ENCODE measurements at regions not wholly inside any gene's neighbourhood (a gene's known extent, or its start where the extent isn't known, plus 50 kb on each side); places are given as distances from the start of the nearest gene placed in this dataset.

DNA sequence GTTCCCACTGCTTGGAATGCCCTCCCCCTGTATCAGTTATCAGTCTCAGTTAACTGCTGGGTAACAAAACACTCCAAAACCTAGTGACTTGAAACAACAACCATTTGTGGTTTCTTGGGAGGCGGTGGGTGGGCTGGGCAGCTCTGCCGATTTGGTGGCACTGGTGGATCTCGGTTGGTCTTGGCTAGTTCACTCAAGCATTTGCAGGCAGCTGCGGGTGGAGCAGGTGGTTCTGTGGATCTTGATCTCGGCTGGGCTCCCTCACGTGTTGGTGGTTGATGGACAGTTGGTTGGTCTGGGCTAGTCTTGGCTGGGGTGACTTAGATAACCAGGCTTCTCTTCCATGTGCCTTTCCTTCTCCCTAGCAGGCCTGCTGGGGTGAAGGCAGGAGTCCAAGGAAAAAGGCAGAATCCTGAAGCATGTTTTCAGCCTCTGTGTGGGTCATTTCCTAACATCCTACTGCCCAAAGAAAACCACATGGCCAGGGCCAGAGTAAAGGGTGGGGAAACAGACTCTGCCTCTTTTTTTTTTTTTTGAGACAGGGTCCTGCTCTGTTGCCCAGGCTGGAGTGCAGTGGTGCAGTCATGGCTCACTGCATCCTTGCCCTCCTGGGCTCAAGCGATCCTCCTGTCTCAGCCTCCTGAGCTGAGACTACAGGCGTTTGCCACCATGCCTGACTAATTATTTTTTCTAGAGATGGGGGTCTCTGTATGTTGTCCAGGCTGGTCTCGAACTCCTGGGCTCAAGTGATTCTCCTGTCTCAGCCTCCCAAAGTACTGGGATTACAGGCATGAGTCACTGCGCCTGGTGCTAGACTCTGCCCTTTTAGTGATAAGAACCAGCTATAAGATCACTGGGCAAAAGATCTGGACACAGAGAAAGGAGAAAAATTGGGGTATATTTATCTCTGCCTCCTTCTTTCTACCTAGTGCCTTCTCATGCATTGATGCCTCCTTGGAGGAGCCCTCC is 183.7 kb downstream of the RGS3 start:
- Histone ChIP-seq H3K27ac (ENCODE audit: low read length) (no peak overlapping the region), H3K9me3 (replicated peaks; ENCODE audit: insufficient read depth, low read length) (no peaks in the 10 kb centered on the region), H3K79me2 (ENCODE audit: low read length) (no peaks in the 10 kb centered on the region), H3K4me2 (ENCODE audit: low read depth, low read length) (no peak overlapping the region), H3K36me3 (replicated peaks; ENCODE audit: insufficient read depth, low read length) (no peaks in the 10 kb centered on the region), H3K27me3 (replicated peaks; ENCODE audit: insufficient read depth, low read length) (no peaks in the 10 kb centered on the region), H3K9me2 (replicated peaks; ENCODE audit: insufficient read depth, low read length) (no peaks in the 10 kb centered on the region), H3K4me3 (ENCODE audit: low read length) (no peak overlapping the region), H3F3A (ENCODE audit: insufficient read depth, low read length) (no peaks in the 10 kb centered on the region), H3K4me1 (ENCODE audit: low read length) (no peaks in the 10 kb centered on the region), H3K9ac (ENCODE audit: low read length) (no peak overlapping the region), H2AFZ (ENCODE audit: low read length) (no peak overlapping the region), H4K20me1 (ENCODE audit: insufficient read depth, low read length) (no peaks in the 10 kb centered on the region)
- DNase-seq: no peak
- TF ChIP-seq, protein P1, sequence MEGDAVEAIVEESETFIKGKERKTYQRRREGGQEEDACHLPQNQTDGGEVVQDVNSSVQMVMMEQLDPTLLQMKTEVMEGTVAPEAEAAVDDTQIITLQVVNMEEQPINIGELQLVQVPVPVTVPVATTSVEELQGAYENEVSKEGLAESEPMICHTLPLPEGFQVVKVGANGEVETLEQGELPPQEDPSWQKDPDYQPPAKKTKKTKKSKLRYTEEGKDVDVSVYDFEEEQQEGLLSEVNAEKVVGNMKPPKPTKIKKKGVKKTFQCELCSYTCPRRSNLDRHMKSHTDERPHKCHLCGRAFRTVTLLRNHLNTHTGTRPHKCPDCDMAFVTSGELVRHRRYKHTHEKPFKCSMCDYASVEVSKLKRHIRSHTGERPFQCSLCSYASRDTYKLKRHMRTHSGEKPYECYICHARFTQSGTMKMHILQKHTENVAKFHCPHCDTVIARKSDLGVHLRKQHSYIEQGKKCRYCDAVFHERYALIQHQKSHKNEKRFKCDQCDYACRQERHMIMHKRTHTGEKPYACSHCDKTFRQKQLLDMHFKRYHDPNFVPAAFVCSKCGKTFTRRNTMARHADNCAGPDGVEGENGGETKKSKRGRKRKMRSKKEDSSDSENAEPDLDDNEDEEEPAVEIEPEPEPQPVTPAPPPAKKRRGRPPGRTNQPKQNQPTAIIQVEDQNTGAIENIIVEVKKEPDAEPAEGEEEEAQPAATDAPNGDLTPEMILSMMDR (IDR thresholded peaks at IDR 0.05; ENCODE audit: low read length): no peak
- TF ChIP-seq EZH2phosphoT487 (IDR thresholded peaks at IDR 0.05; ENCODE audit: low read length): no peak
- TF ChIP-seq EZH2 (optimal IDR thresholded peaks at IDR 0.05; ENCODE audit: low read depth, low read length): no peak

DNA sequence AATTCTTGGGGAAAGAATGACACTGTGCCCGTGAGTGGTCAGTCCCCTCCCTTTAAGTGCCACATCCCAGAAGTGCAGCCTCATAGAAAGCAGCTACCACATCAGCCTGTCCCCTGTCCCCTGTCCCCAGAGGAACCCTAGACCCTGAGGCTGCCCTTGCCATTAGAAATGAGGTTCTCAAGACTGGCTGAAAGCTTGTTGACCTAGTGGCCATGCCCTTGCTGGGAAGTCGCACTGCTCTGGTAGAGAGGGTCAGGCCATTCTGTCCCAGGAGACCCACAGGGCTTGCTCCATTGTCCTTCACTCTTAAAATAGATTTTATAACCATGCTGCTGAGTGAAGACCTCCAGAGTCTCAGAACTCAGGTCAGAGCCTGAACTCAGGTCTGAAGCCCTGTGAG is 184.5 kb downstream of the RGS3 start:
- no peaks in the 10 kb centered on the region for H3K9me2 ChIP-seq (replicated peaks; ENCODE audit: insufficient read depth, low read length)
- H3K79me2 ChIP-seq (ENCODE audit: low read length): no peaks in the 10 kb centered on the region
- no peaks in the 10 kb centered on the region for H4K20me1 ChIP-seq (ENCODE audit: insufficient read depth, low read length)
- H3K9ac ChIP-seq (ENCODE audit: low read length): no peak overlapping the region
- no peaks in the 10 kb centered on the region for H3K36me3 ChIP-seq (replicated peaks; ENCODE audit: insufficient read depth, low read length)
- no peaks in the 10 kb centered on the region for H3K27me3 ChIP-seq (replicated peaks; ENCODE audit: insufficient read depth, low read length)
- H3K4me2 ChIP-seq (ENCODE audit: low read depth, low read length): no peak overlapping the region
- H3K27ac ChIP-seq (ENCODE audit: low read length): no peak overlapping the region
- H2AFZ ChIP-seq (ENCODE audit: low read length): no peak overlapping the region
- no peaks in the 10 kb centered on the region for H3F3A ChIP-seq (ENCODE audit: insufficient read depth, low read length)
- TF ChIP-seq, protein P1 (IDR thresholded peaks at IDR 0.05; ENCODE audit: low read length): no peak
- no peak for TF ChIP-seq EZH2phosphoT487 (IDR thresholded peaks at IDR 0.05; ENCODE audit: low read length)
- TF ChIP-seq EZH2 (optimal IDR thresholded peaks at IDR 0.05; ENCODE audit: low read depth, low read length): no peak
- DNase-seq: no peak
- H3K4me3 ChIP-seq (ENCODE audit: low read length): no peak overlapping the region
- H3K9me3 ChIP-seq (replicated peaks; ENCODE audit: insufficient read depth, low read length): no peaks in the 10 kb centered on the region
- H3K4me1 ChIP-seq (ENCODE audit: low read length): no peaks in the 10 kb centered on the region

DNA sequence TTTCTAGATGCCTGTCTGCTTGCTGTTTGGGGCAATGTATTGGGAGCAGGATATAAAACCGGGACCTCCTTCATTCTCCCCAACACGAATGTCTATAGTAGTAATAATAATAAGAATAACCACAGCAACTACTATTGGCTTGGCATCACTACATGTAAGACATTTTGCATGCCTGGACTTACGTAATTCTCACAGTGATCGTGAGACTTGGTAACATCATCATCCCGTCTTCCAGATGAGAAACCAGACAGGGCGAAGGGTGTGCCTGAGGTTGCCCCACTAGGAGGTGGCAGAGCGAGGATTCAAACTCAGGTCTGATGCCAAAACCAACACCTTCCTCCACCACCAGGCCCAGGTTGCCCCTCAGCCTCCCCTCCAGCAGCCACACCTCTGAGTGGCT is 185.1 kb downstream of the RGS3 start:
- no peaks in the 10 kb centered on the region for H3F3A ChIP-seq (ENCODE audit: insufficient read depth, low read length)
- H3K36me3 ChIP-seq (replicated peaks; ENCODE audit: insufficient read depth, low read length): no peaks in the 10 kb centered on the region
- no peak overlapping the region for H3K27ac ChIP-seq (ENCODE audit: low read length)
- no peak for DNase-seq
- H3K4me3 ChIP-seq (ENCODE audit: low read length): no peak overlapping the region
- H3K79me2 ChIP-seq (ENCODE audit: low read length): no peaks in the 10 kb centered on the region
- TF ChIP-seq, protein P1 (IDR thresholded peaks at IDR 0.05; ENCODE audit: low read length): no peak
- TF ChIP-seq EZH2 (optimal IDR thresholded peaks at IDR 0.05; ENCODE audit: low read depth, low read length) (no peak), EZH2phosphoT487 (IDR thresholded peaks at IDR 0.05; ENCODE audit: low read length) (no peak)
- H4K20me1 ChIP-seq (ENCODE audit: insufficient read depth, low read length): no peaks in the 10 kb centered on the region
- no peaks in the 10 kb centered on the region for H3K27me3 ChIP-seq (replicated peaks; ENCODE audit: insufficient read depth, low read length)
- no peak overlapping the region for H3K4me2 ChIP-seq (ENCODE audit: low read depth, low read length)
- no peak overlapping the region for H3K9ac ChIP-seq (ENCODE audit: low read length)
- H2AFZ ChIP-seq (ENCODE audit: low read length): no peak overlapping the region
- no peaks in the 10 kb centered on the region for H3K4me1 ChIP-seq (ENCODE audit: low read length)
- no peaks in the 10 kb centered on the region for H3K9me3 ChIP-seq (replicated peaks; ENCODE audit: insufficient read depth, low read length)
- H3K9me2 ChIP-seq (replicated peaks; ENCODE audit: insufficient read depth, low read length): no peaks in the 10 kb centered on the region

Measured in MM.1S (cell line).